HCT116 (cell line): ENCODE measurements at regions not wholly inside any gene's neighbourhood (a gene's known extent, or its start where the extent isn't known, plus 50 kb on each side); places are given as distances from the start of the nearest gene placed in this dataset.

Experiments
- ATAC-seq: fragments of 200-7000 bp; cut with Tn5 transposase; 2 replicates; pipeline ENCODE4 v1.9.1; 2020; ENCODE audit warnings: mild to moderate bottlenecking, moderate library complexity
- BruUV-seq: library from RNA; stranded (reverse); fragments of 400-500 nt; replicated peaks from 2 replicates; lab custom pipeline; 2021; lab: Mats Ljungman, UMichigan
- CTCF ChIA-PET: fragments of 300-600 bp; sonication (Branson Sonifier 250); formaldehyde crosslinking; loops from one replicate; lab custom pipeline; 2021; ENCODE audit warnings: antibody characterized with exemption; lab: Charles Lee
- POLR2A ChIA-PET: fragments of 300-600, 350-600 bp; sonication (Branson Sonifier 250); formaldehyde crosslinking; loops from one replicate; lab custom pipeline; 2021; ENCODE audit warnings: antibody characterized with exemption; lab: Charles Lee
- RAD21 ChIA-PET, 2 experiments: fragments of 300-600 bp; sonication (Branson Sonifier 250); formaldehyde crosslinking; loops; one replicate each; lab custom pipeline; 2023; ENCODE audit warnings: low total read pairs in 2 of 2; ENCODE audit not compliant: uncharacterized antibody in 2 of 2, unreplicated experiment in 2 of 2, low non-redundant PET in 1 of 2; lab: Charles Lee
- DNase-seq: peaks from one replicate; pipeline ENCODE4 v3.0.0-alpha.2; 2010; ENCODE audit warnings: low read depth, low spot score
- H2AFZ ChIP-seq: fragments of 200-600 bp; shearing (Covaris generic), sonication (generic); 2 replicates; pipeline ENCODE4 v1.6.1; 2017; ENCODE audit warnings: low read depth, mixed run types, mixed read lengths, antibody characterized with exemption, low read length; ENCODE audit not compliant: poor library complexity, severe bottlenecking
- H3K27ac ChIP-seq: 2 replicates; pipeline ENCODE4 v1.5.1; 2012; ENCODE audit warnings: low read depth, low read length
- H3K27me3 ChIP-seq: fragments of 200-600 bp; sonication (generic); 2 replicates; pipeline ENCODE4 v1.6.1; 2016; ENCODE audit warnings: mixed run types, low read length, mixed read lengths; ENCODE audit not compliant: insufficient read depth
- H3K36me3 ChIP-seq, 2 experiments: fragments of 200-500 bp in 1 of 2; fragments of 200-600 bp in 1 of 2; sonication (Bioruptor generic) in 1 of 2; sonication (generic) in 1 of 2; 2 replicates each; pipeline versions ENCODE4 v1.5.1 to v1.6.1; 2014 to 2016; ENCODE audit warnings: low read length in 2 of 2, inconsistent platforms in 1 of 2, mixed read lengths in 1 of 2, mixed run types in 1 of 2; ENCODE audit not compliant: insufficient read depth in 2 of 2, control insufficient read depth in 1 of 2
- H3K4me1 ChIP-seq, 2 experiments: fragments of 200-600 bp in 1 of 2; sonication (generic) in 1 of 2; 2 replicates each; pipeline versions ENCODE4 v1.5.1 to v1.6.1; 2012 to 2017; ENCODE audit warnings: low read length in 2 of 2, inconsistent platforms in 1 of 2, mild to moderate bottlenecking in 1 of 2, mixed read lengths in 1 of 2, mixed run types in 1 of 2, moderate library complexity in 1 of 2; ENCODE audit not compliant: insufficient read depth in 2 of 2, control insufficient read depth in 1 of 2
- H3K4me2 ChIP-seq: fragments of 200-600 bp; sonication (generic); 2 replicates; pipeline ENCODE4 v1.6.1; 2017; ENCODE audit warnings: mixed run types, low read length, mixed read lengths
- H3K4me3 ChIP-seq, 2 experiments: fragments of 200-600 bp in 1 of 2; sonication (generic) in 1 of 2; replicated peaks in 1 of 2; 2 replicates each; pipeline ENCODE4 v1.5.1; 2011 to 2016; ENCODE audit warnings: low read length in 2 of 2, control low read depth in 1 of 2, low read depth in 1 of 2, mild to moderate bottlenecking in 1 of 2, mixed read lengths in 1 of 2, mixed run types in 1 of 2
- H3K79me2 ChIP-seq: fragments of 200-600 bp; sonication (generic); 2 replicates; pipeline ENCODE4 v1.6.1; 2017; ENCODE audit warnings: mild to moderate bottlenecking, mixed run types, low read length, moderate library complexity, mixed read lengths; ENCODE audit not compliant: insufficient read depth
- H3K9ac ChIP-seq: fragments of 200-600 bp; sonication (generic); 2 replicates; pipeline ENCODE4 v1.6.1; 2016; ENCODE audit warnings: low read length, mixed read lengths
- H3K9me2 ChIP-seq: fragments of 200-600 bp; sonication (generic), shearing (Covaris generic); 2 replicates; pipeline ENCODE4 v1.6.1; 2017; ENCODE audit warnings: mixed run types, mild to moderate bottlenecking, moderate library complexity; ENCODE audit not compliant: insufficient read depth
- H3K9me3 ChIP-seq, 2 experiments: fragments of 200-500 bp in 1 of 2; fragments of 200-600 bp in 1 of 2; sonication (Bioruptor generic) in 1 of 2; sonication (generic) in 1 of 2; 2 replicates each; pipeline ENCODE4 v1.6.1; 2014 to 2017; ENCODE audit warnings: low read length in 2 of 2, mixed read lengths in 2 of 2, inconsistent platforms in 1 of 2, low read depth in 1 of 2, mild to moderate bottlenecking in 1 of 2, mixed run types in 1 of 2, moderate library complexity in 1 of 2; ENCODE audit not compliant: control insufficient read depth in 1 of 2, insufficient read depth in 1 of 2
- H4K20me1 ChIP-seq: fragments of 200-600 bp; sonication (generic), shearing (Covaris generic); 2 replicates; pipeline ENCODE4 v1.6.1; 2017; ENCODE audit warnings: mixed run types, mild to moderate bottlenecking, moderate library complexity; ENCODE audit not compliant: insufficient read depth
- ATF3 ChIP-seq: IDR thresholded peaks from 2 replicates; pipeline ENCODE4 v1.6.1; 2012
- CBX3 ChIP-seq: IDR thresholded peaks from 2 replicates; pipeline ENCODE4 v1.6.1; 2012; ENCODE audit warnings: low read depth
- CEBPB ChIP-seq: IDR thresholded peaks from 2 replicates; pipeline ENCODE4 v1.6.1; 2012; ENCODE audit warnings: low read depth
- CTCF ChIP-seq, 3 experiments: fragments of 200-600 bp in 1 of 3; sonication (generic) in 1 of 3; IDR thresholded peaks in 2 of 3; conservative IDR thresholded peaks in 1 of 3; 2 replicates each; pipeline ENCODE4 v1.5.1; 2012 to 2017; ENCODE audit warnings: low read depth in 2 of 3, low read length in 2 of 3, antibody characterized with exemption in 1 of 3, borderline replicate concordance in 1 of 3, control low read depth in 1 of 3, mild to moderate bottlenecking in 1 of 3, mixed read lengths in 1 of 3, mixed run types in 1 of 3, moderate library complexity in 1 of 3; ENCODE audit not compliant: insufficient read depth in 1 of 3
- EGR1 ChIP-seq: IDR thresholded peaks from 2 replicates; pipeline ENCODE4 v1.6.1; 2012; ENCODE audit warnings: low read depth
- EZH2phosphoT487 ChIP-seq: fragments of 200-600 bp; IDR thresholded peaks from 2 replicates; pipeline ENCODE4 v1.6.1; 2018; ENCODE audit warnings: antibody characterized with exemption, borderline replicate concordance
- FOSL1 ChIP-seq: IDR thresholded peaks from 2 replicates; pipeline ENCODE4 v1.6.1; 2012; ENCODE audit warnings: low read depth
- JUND ChIP-seq: IDR thresholded peaks from 2 replicates; pipeline ENCODE4 v1.6.1; 2012
- MAX ChIP-seq: IDR thresholded peaks from 2 replicates; pipeline ENCODE4 v1.6.1; 2012
- POLR2A ChIP-seq: IDR thresholded peaks from 2 replicates; pipeline ENCODE4 v1.7.0; 2011; ENCODE audit warnings: borderline replicate concordance; ENCODE audit not compliant: insufficient read depth, insufficient read length; ENCODE audit errors: extremely low read depth
- POLR2AphosphoS5 ChIP-seq: IDR thresholded peaks from 2 replicates; pipeline ENCODE4 v1.6.1; 2011; ENCODE audit warnings: mild to moderate bottlenecking, low read depth, low read length, moderate library complexity
- RAD21 ChIP-seq: IDR thresholded peaks from 2 replicates; pipeline ENCODE4 v1.6.1; 2012; ENCODE audit warnings: low read depth, mild to moderate bottlenecking
- SP1 ChIP-seq: IDR thresholded peaks from 2 replicates; pipeline ENCODE4 v1.6.1; 2012; ENCODE audit warnings: low read depth
- SRF ChIP-seq: IDR thresholded peaks from 2 replicates; pipeline ENCODE4 v1.6.1; 2012; ENCODE audit warnings: low read depth
- TCF7L2 ChIP-seq: IDR thresholded peaks from 2 replicates; pipeline ENCODE4 v1.7.0; 2011; ENCODE audit warnings: borderline replicate concordance, inconsistent platforms; ENCODE audit not compliant: insufficient read depth, insufficient read length; ENCODE audit errors: extremely low read depth
- YY1 ChIP-seq: IDR thresholded peaks from 2 replicates; pipeline ENCODE4 v1.6.1; 2011; ENCODE audit warnings: low read length, low read depth, moderate library complexity, mild to moderate bottlenecking; ENCODE audit not compliant: insufficient replicate concordance; ENCODE audit errors: extremely low read depth
- ZBTB33 ChIP-seq: IDR thresholded peaks from 2 replicates; pipeline ENCODE4 v1.6.1; 2011; ENCODE audit warnings: mild to moderate bottlenecking, low read length, moderate library complexity; ENCODE audit not compliant: insufficient replicate concordance; ENCODE audit errors: extremely low read depth
- ZFX ChIP-seq: fragments of 450-650 bp; IDR thresholded peaks from 2 replicates; pipeline ENCODE4 v1.6.1; 2017
- ZNF274 ChIP-seq: fragments of 200-500 bp; sonication (Bioruptor generic); IDR thresholded peaks from 2 replicates; pipeline ENCODE4 v1.6.1; 2014; ENCODE audit warnings: mild to moderate bottlenecking, low read depth, low read length, inconsistent platforms
- intact Hi-C: fragments of 100-400 bp; cut with micrococcal nuclease; formaldehyde crosslinking; loops from 2 replicates; pipeline ENCODE4 v1.10.0; 2022

- Histone ChIP-seq H3K9me2 (no peaks in the 10 kb centered on the region), H3K4me2 (no peak overlapping the region), H3K9ac (no peak overlapping the region), H3K36me3 (no peaks in the 10 kb centered on the region), H3K4me1 (no peaks in the 10 kb centered on the region), H2AFZ (no peak overlapping the region), H3K27ac (no peak overlapping the region), H3K27me3 (peaks cover 41% of the 10 kb centered on the region), H3K79me2 (no peaks in the 10 kb centered on the region), H3K4me3 (no peak overlapping the region), H3K9me3 (no peaks in the 10 kb centered on the region), H4K20me1 (no peaks in the 10 kb centered on the region)
- ChIA-PET POLR2A (no interaction called here), CTCF (no interaction called here), RAD21 (no interaction called here)
- ATAC-seq = no peak
- no TSS peak for BruUV-seq
- intact Hi-C loops = no loop called here
- TF ChIP-seq FOSL1 (no peak), ZFX (no peak), CBX3 (no peak), ZBTB33 (no peak), POLR2AphosphoS5 (no peak), CTCF (IDR thresholded peaks at IDR 0.05 in 2 of 3, conservative IDR thresholded peaks at IDR 0.05 in 1 of 3; ENCODE audit: borderline replicate concordance in 1 of 3, insufficient read depth in 1 of 3, low read depth in 2 of 3, low read length in 2 of 3) (no peak), TCF7L2 (no peak), POLR2A (no peak), CEBPB (no peak), JUND (no peak), MAX (no peak), RAD21 (no peak), EGR1 (no peak), ATF3 (no peak), YY1 (no peak), EZH2phosphoT487 (no peak), SP1 (no peak), ZNF274 (no peak), SRF (no peak)
- DNase-seq = no peak
Observed at GRCh38 chr3:59446775-59447465, 397.1 kb upstream of the CFAP20DC start.
